Fibroblast of villous mesenchyme (primary cell): ENCODE measurements at regions not wholly inside any gene's neighbourhood (a gene's known extent, or its start where the extent isn't known, plus 50 kb on each side); places are given as distances from the start of the nearest gene placed in this dataset.
"Not testable (repeated sequence)": the region's sequence is repeated elsewhere in the genome, so short reads cannot be mapped to it uniquely, and the experiment has no call there.

Source experiments
- DNase-seq: peaks from one replicate; pipeline ENCODE4 v3.0.0-alpha.2; 2010; ENCODE audit warnings: low read depth
- H3K4me3 ChIP-seq: 2 replicates; pipeline ENCODE4 v1.5.1; 2011; ENCODE audit warnings: low read depth, mild to moderate bottlenecking, low read length

GRCh38 chr16:88158256-88159045, 207.2 kb downstream of the BANP start:
- DNase-seq, H3K4me3 ChIP-seq: not testable (repeated sequence)

GRCh38 chr16:88159046-88159896, 208.0 kb downstream of the BANP start:
- not testable (repeated sequence) for H3K4me3 ChIP-seq, DNase-seq

- DNase-seq, H3K4me3 ChIP-seq: not testable (repeated sequence)
Observed at GRCh38 chr16:88159897-88160335, 208.7 kb downstream of the BANP start.

- DNase-seq, H3K4me3 ChIP-seq: not testable (repeated sequence)
Observed at GRCh38 chr16:88161191-88161590, 210.0 kb downstream of the BANP start.

- not testable (repeated sequence) for H3K4me3 ChIP-seq, DNase-seq
Observed at GRCh38 chr16:88161623-88162275, 210.5 kb downstream of the BANP start.

- H3K4me3 ChIP-seq, DNase-seq: not testable (repeated sequence)
Observed at GRCh38 chr16:88162778-88163177, 211.5 kb downstream of the BANP start.

- DNase-seq, H3K4me3 ChIP-seq: not testable (repeated sequence)
Observed at GRCh38 chr16:88164196-88165039, 213.2 kb downstream of the BANP start.

GRCh38 chr16:88165040-88165544, 213.9 kb downstream of the BANP start:
- DNase-seq, H3K4me3 ChIP-seq: not testable (repeated sequence)

- DNase-seq, H3K4me3 ChIP-seq: not testable (repeated sequence)
Observed at GRCh38 chr16:88165683-88166082, 214.4 kb downstream of the BANP start.

GRCh38 chr16:88166209-88166773, 215.1 kb downstream of the BANP start:
- peak; percentile 28 for DNase-seq
- not testable (repeated sequence) for H3K4me3 ChIP-seq

- not testable (repeated sequence) for DNase-seq, H3K4me3 ChIP-seq
Observed at GRCh38 chr16:88167798-88168556, 214.8 kb upstream of the ZNF469 start.

GRCh38 chr16:88168557-88168949, 214.2 kb upstream of the ZNF469 start:
- not testable (repeated sequence) for DNase-seq, H3K4me3 ChIP-seq

GRCh38 chr16:88169136-88169830, 213.5 kb upstream of the ZNF469 start:
- DNase-seq, H3K4me3 ChIP-seq: not testable (repeated sequence)

GRCh38 chr16:88169831-88170165, 213.0 kb upstream of the ZNF469 start:
- H3K4me3 ChIP-seq, DNase-seq: not testable (repeated sequence)
